HepG2 (cell line): ENCODE measurements at regions not wholly inside any gene's neighbourhood (a gene's known extent, or its start where the extent isn't known, plus 50 kb on each side); places are given as distances from the start of the nearest gene placed in this dataset.

Experiments
- AKNA ChIP-seq: sonication (generic); formaldehyde crosslinking; IDR thresholded peaks from 2 replicates; pipeline ENCODE4 v1.4.0; 2020; ENCODE audit warnings: missing genetic modification reagents, borderline replicate concordance
- ARID3A ChIP-seq: IDR thresholded peaks from 2 replicates; pipeline ENCODE4 v1.6.1; 2012; ENCODE audit warnings: low read depth, low read length, improper control_type of control experiment
- ATF7-NPFF ChIP-seq: sonication (generic); formaldehyde crosslinking; IDR thresholded peaks from 2 replicates; pipeline ENCODE4 v1.8.1; 2023; ENCODE audit warnings: mild to moderate bottlenecking, low read depth, missing genetic modification reagents, moderate library complexity
- CBX5 ChIP-seq: sonication (generic); formaldehyde crosslinking; IDR thresholded peaks from 2 replicates; pipeline ENCODE4 v1.4.0; 2020; ENCODE audit warnings: missing genetic modification reagents, borderline replicate concordance
- CCAR2 ChIP-seq: fragments of 200-400 bp; formaldehyde crosslinking; optimal IDR thresholded peaks from 2 replicates; pipeline ENCODE3; 2018; ENCODE audit warnings: low read depth, mild to moderate bottlenecking, low read length, moderate library complexity
- CENPX ChIP-seq: sonication (generic); formaldehyde crosslinking; IDR thresholded peaks from 2 replicates; pipeline ENCODE4 v1.9.0; 2021; ENCODE audit warnings: mild to moderate bottlenecking, missing genetic modification reagents, moderate library complexity
- EP300 ChIP-seq, 3 experiments: sonication (generic) in 1 of 3; formaldehyde crosslinking in 1 of 3; IDR thresholded peaks; 2 replicates each; pipeline versions ENCODE4 v1.5.1 to v1.6.1; 2011 to 2020; ENCODE audit warnings: low read depth in 2 of 3, low read length in 2 of 3, borderline replicate concordance in 1 of 3, improper control_type of control experiment in 1 of 3, mild to moderate bottlenecking in 1 of 3, missing genetic modification reagents in 1 of 3, moderate library complexity in 1 of 3
- FOXA3 ChIP-seq: IDR thresholded peaks from 2 replicates; pipeline ENCODE4 v1.6.1; 2016; ENCODE audit warnings: missing genetic modification reagents, missing compliant biosample characterization
- FOXP1 ChIP-seq, 2 experiments: fragments of 450-650 bp in 1 of 2; IDR thresholded peaks; 2 replicates each; pipeline ENCODE4 v1.6.1; 2017 to 2018; ENCODE audit warnings: antibody characterized with exemption in 1 of 2
- HES4 ChIP-seq: sonication (generic); formaldehyde crosslinking; IDR thresholded peaks from 2 replicates; pipeline ENCODE4 v1.9.0; 2021; ENCODE audit warnings: mild to moderate bottlenecking, missing genetic modification reagents, borderline replicate concordance
- KMT2B ChIP-seq: IDR thresholded peaks from 2 replicates; pipeline ENCODE4 v1.6.1; 2016; ENCODE audit warnings: missing genetic modification reagents, missing compliant biosample characterization
- MLLT10 ChIP-seq: sonication (generic); formaldehyde crosslinking; IDR thresholded peaks from 2 replicates; pipeline ENCODE4 v1.4.0; 2020; ENCODE audit warnings: missing genetic modification reagents
- NCOR1 ChIP-seq: fragments of 200-600 bp; sonication (generic); IDR thresholded peaks from 2 replicates; pipeline ENCODE4 v1.7.0; 2017; ENCODE audit warnings: antibody characterized with exemption, low read length, borderline replicate concordance
- SOX5 ChIP-seq: IDR thresholded peaks from 2 replicates; pipeline ENCODE4 v1.6.1; 2016; ENCODE audit warnings: borderline replicate concordance
- STAT5B ChIP-seq: sonication (generic); formaldehyde crosslinking; IDR thresholded peaks from 2 replicates; pipeline ENCODE4 v1.4.0; 2020; ENCODE audit warnings: missing genetic modification reagents
- TFAP4 ChIP-seq: sonication (generic); IDR thresholded peaks from 2 replicates; pipeline ENCODE4 v1.6.1; 2016; ENCODE audit warnings: low read depth, borderline replicate concordance
- ZBTB42 ChIP-seq: sonication (generic); formaldehyde crosslinking; IDR thresholded peaks from 2 replicates; pipeline ENCODE4 v1.5.0; 2020; ENCODE audit warnings: mild to moderate bottlenecking, missing genetic modification reagents
- ZNF10 ChIP-seq: sonication (generic); formaldehyde crosslinking; IDR thresholded peaks from 2 replicates; pipeline ENCODE4 v1.4.0; 2020; ENCODE audit warnings: mild to moderate bottlenecking, low read depth, missing genetic modification reagents, borderline replicate concordance
- ZNF7 ChIP-seq: IDR thresholded peaks from 2 replicates; pipeline ENCODE4 v1.6.1; 2016; ENCODE audit warnings: missing biosample characterization, missing genetic modification reagents
- ZNF709 ChIP-seq: sonication (generic); formaldehyde crosslinking; IDR thresholded peaks from 2 replicates; pipeline ENCODE4 v1.5.0; 2020; ENCODE audit warnings: mild to moderate bottlenecking, missing genetic modification reagents
- ZNF788 ChIP-seq: sonication (generic); formaldehyde crosslinking; IDR thresholded peaks from 2 replicates; pipeline ENCODE4 v1.5.0; 2020; ENCODE audit warnings: mild to moderate bottlenecking, missing genetic modification reagents, borderline replicate concordance
- ZSCAN25 ChIP-seq: sonication (generic); formaldehyde crosslinking; IDR thresholded peaks from 2 replicates; pipeline ENCODE4 v1.8.0; 2022; ENCODE audit warnings: mild to moderate bottlenecking, missing genetic modification reagents
- TF ChIP-seq, protein P1 (sequence below): IDR thresholded peaks from 2 replicates; pipeline ENCODE4 v1.6.1; 2016; ENCODE audit warnings: low read depth, control low read depth

DNA sequence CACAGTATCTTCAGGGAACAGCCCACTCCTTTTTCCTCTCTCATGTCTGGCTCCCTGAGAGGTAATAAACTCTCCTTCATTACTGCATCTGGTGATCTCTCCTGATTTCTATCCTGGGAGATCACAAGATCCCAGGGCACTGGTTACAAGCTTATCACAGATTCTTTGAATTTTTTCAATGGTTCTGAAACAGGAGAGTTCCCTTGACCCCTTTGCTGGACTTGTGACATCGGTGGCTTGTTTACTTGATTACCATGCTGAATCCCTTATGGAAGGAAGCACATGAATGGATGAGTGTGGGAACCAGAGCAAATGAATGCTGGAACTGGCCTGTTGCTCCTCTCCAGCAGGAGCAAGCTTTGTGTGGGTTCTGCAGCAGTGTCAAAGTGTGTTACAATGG, 67.2 kb upstream of the HNMT start (continued):
- TF ChIP-seq CCAR2 (no peak), CENPX (CRISPR knock-in tag) (no peak), CBX5 (CRISPR knock-in tag) (no peak), NCOR1 (peak; percentile 22; the same call in 1 of the 2 replicates), ZNF709 (CRISPR knock-in tag) (no peak), STAT5B (no peak), FOXP1 (IDR thresholded peaks at IDR 0.05) (no peak), FOXP1 (CRISPR knock-in tag; IDR thresholded peaks at IDR 0.05) (0 out of 2 replicates have a peak, but pooled peaks have one; percentile 30), ZBTB42 (CRISPR knock-in tag) (no peak), MLLT10 (CRISPR knock-in tag) (no peak), ATF7-NPFF (no peak), ZNF7 (no peak), KMT2B (CRISPR knock-in tag) (no peak), ZSCAN25 (no peak), SOX5 (CRISPR knock-in tag) (peak; percentile 14; the same call in 1 of the 2 replicates), ARID3A (peak; percentile 50; the same call in 1 of the 2 replicates), TFAP4 (no peak), FOXA3 (CRISPR knock-in tag) (peak; percentile 60; the same call in 1 of the 2 replicates), AKNA (CRISPR knock-in tag) (no peak), ZNF10 (CRISPR knock-in tag) (no peak), HES4 (CRISPR knock-in tag) (no peak), ZNF788 (CRISPR knock-in tag) (no peak), EP300 (IDR thresholded peaks at IDR 0.05; ENCODE audit: low read depth in 2 of 2, low read length in 2 of 2) (0 out of 4 replicates have a peak, but pooled peaks of 1 of the 2 experiments have one; percentile 15), EP300 (CRISPR knock-in tag; IDR thresholded peaks at IDR 0.05; ENCODE audit: borderline replicate concordance) (no peak)
- TF ChIP-seq, protein P1, sequence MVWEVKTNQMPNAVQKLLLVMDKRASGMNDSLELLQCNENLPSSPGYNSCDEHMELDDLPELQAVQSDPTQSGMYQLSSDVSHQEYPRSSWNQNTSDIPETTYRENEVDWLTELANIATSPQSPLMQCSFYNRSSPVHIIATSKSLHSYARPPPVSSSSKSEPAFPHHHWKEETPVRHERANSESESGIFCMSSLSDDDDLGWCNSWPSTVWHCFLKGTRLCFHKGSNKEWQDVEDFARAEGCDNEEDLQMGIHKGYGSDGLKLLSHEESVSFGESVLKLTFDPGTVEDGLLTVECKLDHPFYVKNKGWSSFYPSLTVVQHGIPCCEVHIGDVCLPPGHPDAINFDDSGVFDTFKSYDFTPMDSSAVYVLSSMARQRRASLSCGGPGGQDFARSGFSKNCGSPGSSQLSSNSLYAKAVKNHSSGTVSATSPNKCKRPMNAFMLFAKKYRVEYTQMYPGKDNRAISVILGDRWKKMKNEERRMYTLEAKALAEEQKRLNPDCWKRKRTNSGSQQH (CRISPR knock-in tag) = 0 out of 2 replicates have a peak, but pooled peaks have one; percentile 28
